Glomerular visceral epithelial cell (primary cell): ENCODE measurements at regions not wholly inside any gene's neighbourhood (a gene's known extent, or its start where the extent isn't known, plus 50 kb on each side); places are given as distances from the start of the nearest gene placed in this dataset.

Experiments
- DNase-seq: peaks from one replicate; pipeline ENCODE4 v3.0.0-alpha.2; 2016; ENCODE audit errors: extremely low spot score

- DNase-seq, result no peak
These were observed 723.5 kb upstream of the SGO1 start for GRCh38 chr3:20909511-20909910.

DNA sequence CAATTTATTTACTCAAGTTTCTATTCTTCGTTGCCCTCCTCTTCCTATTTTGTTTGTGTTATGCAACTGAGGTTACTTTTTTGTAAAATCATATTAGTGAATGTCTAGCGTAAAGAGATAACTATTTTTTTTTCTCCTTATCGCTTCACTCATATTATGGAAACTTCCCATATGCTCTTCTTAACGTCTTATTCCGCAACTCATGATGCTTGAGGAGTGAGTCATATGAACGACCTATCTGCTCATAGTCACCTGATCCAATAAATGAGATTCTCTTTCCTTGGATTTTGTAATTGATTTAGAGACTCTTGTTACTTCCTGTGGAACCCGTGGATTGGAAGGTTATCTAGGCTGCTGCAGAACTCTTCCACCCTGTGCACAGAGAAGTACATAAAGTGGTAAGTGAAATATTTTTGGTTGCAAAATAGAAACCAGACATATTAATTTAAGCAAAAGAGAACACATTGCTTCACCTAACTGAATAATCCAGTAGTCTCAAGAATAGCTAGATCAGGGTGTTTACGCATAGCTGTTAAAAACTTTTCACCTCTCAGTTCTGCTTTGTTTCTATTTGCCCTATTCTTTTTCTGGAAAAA, 719.3 kb upstream of the SGO1 start:
- DNase-seq, result no peak

- DNase-seq, result no peak
These were observed 718.7 kb upstream of the SGO1 start for GRCh38 chr3:20904671-20905070.

- no peak for DNase-seq
These were observed 713.0 kb upstream of the SGO1 start for GRCh38 chr3:20898962-20899361.

DNA sequence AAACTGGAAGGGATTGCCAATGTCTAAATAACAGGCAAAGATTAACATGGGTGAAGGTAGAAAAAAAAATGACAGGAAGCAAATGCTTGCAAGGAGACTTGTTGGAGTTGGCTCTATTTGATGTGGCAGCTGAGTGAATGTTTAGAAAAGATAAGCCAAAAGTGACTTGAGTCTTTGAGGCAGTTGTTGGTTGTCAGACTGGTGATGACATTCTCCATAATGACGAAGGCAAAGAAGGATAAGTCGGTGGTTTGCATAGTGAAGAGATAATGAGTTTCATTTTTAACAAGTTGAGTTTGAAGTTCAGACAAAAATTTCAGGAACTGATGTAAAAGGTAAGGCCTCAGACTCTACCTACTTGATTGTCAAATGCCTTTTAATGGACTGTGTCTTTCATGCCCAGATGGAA, 704.1 kb upstream of the SGO1 start:
- DNase-seq, result no peak

DNA sequence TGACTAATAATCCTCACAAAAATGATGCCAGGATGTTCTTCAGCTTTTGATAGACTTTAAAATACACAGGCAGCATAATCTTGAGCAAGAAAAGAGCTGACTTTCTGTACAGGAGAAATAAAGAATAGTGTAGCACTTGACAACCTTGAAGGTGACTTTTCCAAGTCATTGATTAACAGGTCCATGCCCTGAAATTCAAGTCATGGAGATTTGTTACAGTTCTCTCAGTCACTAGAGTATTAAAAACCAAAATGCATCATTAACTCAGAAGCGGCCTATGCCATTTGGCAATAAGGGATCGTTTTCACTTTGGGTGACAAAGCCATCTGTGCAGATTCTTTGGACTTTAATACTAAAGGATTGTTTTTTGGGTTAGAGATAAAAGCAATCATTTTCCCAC, 692.7 kb upstream of the SGO1 start:
- no peak for DNase-seq

- DNase-seq, result no peak
These were observed 687.2 kb upstream of the SGO1 start for GRCh38 chr3:20873235-20873634.

DNA sequence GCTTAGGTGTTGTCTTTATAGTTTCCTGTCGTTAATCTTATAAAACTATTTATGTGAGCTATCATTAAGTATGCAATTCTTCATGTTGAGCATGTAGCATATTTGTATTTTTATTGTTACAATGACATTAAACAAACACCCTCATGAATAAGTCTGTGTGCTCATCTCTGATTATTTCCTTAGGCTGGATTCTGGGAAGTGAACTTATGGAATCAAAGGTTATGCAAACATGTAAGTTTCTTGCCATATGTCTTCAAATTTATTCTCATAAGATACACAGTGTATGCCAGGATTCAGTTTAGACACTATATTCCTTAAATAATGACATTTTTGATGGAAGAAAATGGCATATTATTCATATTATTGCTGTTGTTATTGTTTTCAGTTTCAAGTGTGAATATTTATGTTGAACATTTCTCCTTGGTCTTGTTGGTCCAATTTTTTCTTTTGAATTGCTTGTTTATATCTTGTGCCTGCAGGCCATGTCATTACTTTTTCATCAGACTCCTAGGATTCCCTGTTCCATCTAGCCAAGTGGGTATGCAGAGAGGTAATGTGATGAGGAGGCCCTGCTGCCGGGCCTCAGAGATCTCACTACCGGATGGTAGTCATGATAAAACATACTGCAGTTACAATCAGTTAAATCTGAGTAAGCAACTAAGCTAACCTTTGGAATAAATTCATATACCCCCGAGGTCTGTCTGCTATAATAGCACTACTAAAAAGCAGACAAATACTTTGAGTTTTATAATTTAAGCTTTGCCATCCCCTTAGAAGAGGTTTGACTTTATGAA, 684.3 kb upstream of the SGO1 start:
- DNase-seq, result no peak

DNA sequence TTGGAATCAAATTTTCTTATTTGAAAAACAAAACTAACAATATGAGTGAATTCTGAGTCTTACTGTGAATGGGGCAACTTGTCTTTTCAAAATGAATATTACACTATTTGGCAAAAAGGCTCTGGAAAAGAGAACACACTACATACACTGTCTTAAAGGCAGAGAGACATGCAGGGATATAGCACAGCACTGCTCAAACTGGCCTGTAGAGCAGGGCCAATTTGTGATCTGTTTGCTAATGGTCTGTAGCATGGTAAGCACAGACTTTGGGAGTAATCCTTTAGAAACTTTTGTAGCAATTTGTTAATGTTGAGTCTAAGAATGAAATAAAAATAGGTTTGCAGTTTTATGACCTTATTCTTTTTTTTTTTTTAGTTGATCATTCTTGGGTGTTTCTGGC, 679.8 kb upstream of the SGO1 start:
- DNase-seq, result no peak

GRCh38 chr3:20861454-20861853, 675.4 kb upstream of the SGO1 start:
- no peak for DNase-seq

DNA sequence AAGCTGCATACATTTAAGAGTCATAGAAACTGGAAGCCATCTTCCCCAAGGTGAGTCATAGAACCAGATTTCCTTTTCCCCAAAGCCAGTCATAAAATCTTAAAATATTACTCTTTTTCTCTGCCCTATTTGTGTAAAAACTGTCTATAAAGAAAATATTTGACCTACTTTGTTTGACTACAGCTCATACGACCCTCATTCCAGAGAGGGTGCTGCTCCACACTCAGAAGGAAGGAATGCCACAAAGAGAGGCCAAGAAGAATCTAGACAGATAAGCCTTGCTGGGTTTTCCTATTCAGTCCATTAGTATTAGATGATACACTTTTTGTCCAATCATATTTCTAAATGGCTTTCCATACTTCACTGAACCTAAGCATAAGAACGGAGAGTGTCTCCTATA, 671.6 kb upstream of the SGO1 start:
- no peak for DNase-seq

DNA sequence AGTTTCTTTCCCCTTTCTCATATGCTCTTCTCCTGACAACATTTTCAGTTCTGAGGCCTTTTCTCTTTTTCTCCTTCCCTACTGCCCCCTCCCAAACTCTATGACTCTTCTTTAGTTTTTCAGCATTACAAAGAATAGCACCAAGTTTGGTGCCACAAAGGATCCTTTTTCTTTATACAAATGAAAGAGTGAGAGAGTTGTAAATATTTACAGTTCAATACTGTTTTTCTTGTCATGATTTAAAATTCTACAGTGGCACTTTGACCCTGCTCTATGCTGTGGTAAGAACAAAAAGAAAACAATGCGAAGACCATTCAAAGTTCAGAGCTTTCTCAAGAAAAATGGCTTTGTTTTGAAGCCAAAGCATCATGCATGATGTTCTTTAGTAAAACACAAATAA, 667.9 kb upstream of the SGO1 start:
- no peak for DNase-seq

GRCh38 chr3:20852712-20853111, 666.7 kb upstream of the SGO1 start:
- DNase-seq, result no peak

- no peak for DNase-seq
These were observed 664.0 kb upstream of the SGO1 start for GRCh38 chr3:20849975-20850374.

GRCh38 chr3:20846832-20847231, 660.8 kb upstream of the SGO1 start:
- no peak for DNase-seq

DNA sequence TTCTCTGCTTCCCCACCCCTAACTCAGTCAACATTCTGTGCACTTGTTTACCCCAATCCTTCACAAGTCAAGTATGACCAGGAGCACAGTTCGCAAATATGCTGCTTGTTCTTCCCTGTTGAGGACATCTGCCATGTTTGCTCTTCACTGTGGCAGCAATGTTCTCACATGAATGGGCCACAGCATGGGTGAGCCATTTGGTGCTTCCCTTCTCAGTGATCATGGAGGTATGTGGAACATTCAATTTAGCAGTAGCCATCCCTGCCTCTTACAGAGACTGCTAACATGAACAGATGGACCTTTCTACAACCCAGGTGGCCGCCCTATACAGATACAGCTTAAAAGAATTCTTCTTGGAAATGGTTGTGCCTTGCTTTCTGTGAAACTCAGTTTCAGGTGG, 660.1 kb upstream of the SGO1 start:
- no peak for DNase-seq

- DNase-seq, result no peak
These were observed 658.8 kb upstream of the SGO1 start for GRCh38 chr3:20844851-20845250.

- DNase-seq, result no peak
These were observed 656.8 kb upstream of the SGO1 start for GRCh38 chr3:20842594-20843436.

DNA sequence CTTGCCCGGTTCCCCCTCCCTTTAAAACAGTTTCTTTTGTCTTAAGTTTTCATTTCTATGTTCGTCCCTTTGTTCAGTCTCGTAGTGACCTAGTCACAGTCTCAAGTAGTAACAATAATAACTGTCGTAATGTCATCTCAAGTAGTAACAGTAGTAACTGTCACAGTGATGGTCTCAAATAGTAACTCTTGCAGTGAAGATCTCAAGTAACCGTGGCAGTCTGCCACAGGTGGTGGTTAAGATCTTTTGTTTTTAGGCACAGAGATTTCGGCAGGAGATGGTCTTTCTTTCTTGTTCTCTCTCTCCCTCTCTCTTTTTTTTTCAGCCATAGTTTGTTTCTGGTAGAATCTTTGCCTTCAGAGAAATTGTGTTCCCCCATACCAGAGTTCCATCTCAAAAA, 656.0 kb upstream of the SGO1 start:
- no peak for DNase-seq

- DNase-seq, result no peak
These were observed 651.8 kb upstream of the SGO1 start for GRCh38 chr3:20837676-20838302.

GRCh38 chr3:20836801-20837200, 650.8 kb upstream of the SGO1 start:
- DNase-seq, result no peak

GRCh38 chr3:20832963-20833362, 647.0 kb upstream of the SGO1 start:
- DNase-seq, result no peak
